ENCODE measurements at regions not wholly inside any gene's neighbourhood (a gene's known extent, or its start where the extent isn't known, plus 50 kb on each side); places are given as distances from the start of the nearest gene placed in this dataset.

- DNase-seq, result no peak
Measured at GRCh38 chr20:39853050-39853449, 836.0 kb downstream of the MAFB start.

DNA sequence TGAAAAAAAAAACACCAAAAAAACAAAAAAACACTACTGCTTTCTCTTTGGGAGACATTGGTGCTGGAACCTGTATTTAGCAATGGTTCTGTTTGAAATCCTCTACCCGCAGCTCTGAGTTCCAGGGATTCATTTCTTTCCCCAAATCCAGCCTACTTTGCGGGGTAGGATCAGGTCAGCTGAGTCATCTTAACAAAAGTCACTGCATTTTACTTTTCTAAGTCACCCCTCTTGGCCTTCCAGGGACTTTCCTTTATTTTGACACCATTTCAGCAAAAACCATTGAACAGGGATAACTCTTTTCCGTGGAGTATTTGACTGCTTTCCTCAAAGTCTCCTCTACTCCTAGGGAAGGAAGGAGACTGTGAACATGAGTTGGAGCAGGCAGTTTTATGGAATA is 837.6 kb downstream of the MAFB start:
- no peak for DNase-seq

DNA sequence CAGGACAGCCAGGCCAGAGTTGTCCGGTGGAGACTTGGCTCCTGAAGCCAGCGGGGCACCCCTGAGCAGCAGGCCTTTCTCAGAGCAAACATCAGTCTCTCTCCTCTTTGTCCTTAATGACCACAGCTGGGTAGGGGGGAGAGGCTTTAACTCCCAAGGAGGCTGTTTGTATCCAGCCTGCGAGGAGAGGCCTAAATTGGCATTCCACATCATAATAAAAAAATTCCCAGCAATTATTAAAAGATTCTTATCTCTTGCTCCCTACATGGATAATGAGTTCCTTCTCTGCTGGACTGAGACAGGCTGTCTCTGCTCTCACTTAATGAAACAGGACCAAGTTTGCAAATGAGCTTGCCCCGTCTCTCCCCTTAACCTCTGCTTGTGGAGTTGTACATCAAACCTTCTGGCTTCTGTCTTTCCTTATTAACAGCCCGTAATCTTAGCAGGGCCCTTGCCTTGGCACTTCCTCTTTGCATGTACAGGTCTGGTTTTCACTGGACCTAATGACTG is 838.2 kb downstream of the MAFB start:
- DNase-seq, result no peak

- no peak for DNase-seq
Measured at GRCh38 chr20:39850246-39850645, 838.8 kb downstream of the MAFB start.

- DNase-seq, result no peak
Measured at GRCh38 chr20:39849664-39850063, 839.4 kb downstream of the MAFB start.

DNA sequence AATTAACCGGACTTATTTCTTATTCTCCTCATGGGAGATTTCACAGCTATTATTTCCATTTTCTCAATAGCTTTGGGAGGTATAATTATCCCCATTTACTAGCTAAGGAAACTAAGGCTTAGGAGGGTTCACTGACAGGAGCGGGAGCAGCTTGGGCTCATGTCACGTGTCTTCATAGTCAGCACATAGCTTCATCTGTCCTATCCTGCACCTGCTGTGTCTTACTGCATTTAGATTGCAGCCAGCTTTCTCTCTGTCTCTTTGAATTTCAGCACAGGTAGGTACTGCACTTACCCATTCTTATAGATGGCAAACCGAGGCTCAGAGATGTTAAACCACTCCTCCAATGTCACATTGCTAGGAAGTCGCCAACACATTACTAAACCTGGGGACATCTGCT is 839.9 kb downstream of the MAFB start:
- no peak for DNase-seq

- DNase-seq, result no peak
Measured at GRCh38 chr20:39839399-39840119, 849.5 kb downstream of the MAFB start.

- no peak for DNase-seq
Measured at GRCh38 chr20:39837561-39837960, 851.5 kb downstream of the MAFB start.

- no peak for DNase-seq
Measured at GRCh38 chr20:39835130-39835842, 853.8 kb downstream of the MAFB start.

GRCh38 chr20:39830903-39831302 is 858.1 kb downstream of the MAFB start:
- no peak for DNase-seq

DNA sequence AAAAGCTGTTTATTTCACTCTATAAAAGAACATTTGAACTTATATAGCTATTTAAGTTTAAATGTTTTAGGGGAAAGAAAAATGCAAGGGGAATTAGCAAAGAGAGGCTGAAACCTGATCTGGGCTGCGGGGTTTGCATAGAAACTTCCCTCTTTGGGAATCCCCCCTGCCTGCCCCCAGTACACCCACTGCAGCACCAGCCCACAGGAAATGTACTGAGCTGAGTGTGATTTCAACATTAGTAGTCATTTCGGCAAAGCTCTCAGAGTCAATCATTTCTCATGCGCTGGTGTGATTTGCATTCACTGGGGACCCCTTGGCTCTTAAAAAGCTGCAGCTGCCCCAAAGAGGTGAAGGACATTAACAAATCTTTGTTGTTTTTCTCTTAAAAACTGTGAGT is 859.4 kb downstream of the MAFB start:
- DNase-seq, result no peak

DNA sequence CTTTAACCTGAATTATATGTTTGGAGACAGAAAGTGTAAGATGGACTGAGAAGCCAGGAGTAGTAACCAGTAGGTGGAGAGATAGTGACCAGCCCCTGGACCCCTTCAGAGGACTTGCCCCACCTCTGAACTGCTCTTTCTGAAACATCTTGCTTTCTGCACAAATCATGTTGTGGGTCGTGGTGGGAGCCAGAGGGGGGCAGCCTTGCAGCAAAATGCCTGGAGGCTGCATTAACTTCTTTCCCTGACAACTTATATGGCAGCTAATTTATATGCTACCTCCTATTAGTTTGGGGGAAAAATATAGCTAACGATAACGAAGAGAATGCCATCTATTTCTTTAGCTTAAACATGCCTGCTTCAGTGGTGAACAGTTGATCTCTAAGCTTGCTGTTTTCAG is 859.8 kb downstream of the MAFB start:
- DNase-seq, result no peak

DNA sequence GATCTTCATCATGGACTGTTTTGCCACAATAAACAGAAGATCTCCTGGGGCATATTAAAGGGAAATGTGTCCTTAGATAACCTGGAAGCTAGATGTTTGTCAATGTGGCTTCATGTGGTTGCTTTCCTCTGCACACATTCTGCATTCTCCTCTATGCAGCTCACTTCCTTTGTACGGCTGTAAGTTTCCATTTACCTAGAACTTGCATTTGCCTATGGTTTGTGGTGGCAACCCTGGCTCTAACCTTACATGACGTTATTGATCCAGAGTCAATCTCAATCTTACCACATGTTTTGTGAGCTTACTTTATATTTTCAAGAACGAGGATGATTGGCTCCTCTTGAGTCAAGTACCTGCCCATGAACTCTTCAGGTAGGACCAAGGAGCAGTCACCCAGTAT is 863.1 kb downstream of the MAFB start:
- DNase-seq, result no peak

DNA sequence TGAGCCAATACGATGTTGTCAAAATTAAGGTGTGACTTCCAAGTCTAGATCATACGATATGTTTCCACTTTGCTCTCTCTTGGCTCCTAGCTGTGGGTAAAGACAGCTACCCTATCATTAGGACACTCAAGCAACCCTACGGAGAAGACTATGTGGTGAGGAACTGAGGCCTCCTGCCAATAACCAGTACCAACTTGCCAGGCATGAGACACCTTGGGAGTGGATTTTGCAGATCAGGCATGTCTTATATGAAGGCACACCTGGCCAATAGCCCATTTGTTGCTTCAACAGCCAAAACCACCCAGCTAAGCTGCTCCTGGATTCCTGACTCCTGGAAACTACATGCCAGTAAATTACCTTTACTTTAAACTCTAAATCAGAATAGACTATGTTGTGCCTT is 863.4 kb downstream of the DHX35 start:
- no peak for DNase-seq

GRCh38 chr20:39823224-39823623 is 861.1 kb downstream of the DHX35 start:
- DNase-seq, result no peak

DNA sequence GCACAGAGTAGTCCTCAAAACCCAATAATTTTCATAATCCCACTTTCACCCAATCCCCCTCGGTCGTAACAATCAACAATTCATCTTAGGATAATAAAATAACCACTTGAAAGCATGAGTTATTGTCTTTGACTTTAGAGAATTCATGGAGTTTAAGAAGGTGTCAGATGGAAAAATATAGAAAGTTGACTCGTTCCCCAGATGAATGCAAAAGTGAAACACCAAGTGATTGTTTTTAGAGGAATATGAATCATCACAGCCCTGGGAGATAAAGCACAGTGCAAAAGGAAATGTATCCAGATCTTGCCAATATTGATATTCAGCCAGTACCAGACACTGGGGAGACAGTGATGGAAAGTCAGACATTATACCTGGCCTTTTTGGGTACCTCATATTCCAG is 860.5 kb downstream of the DHX35 start:
- DNase-seq, result no peak

DNA sequence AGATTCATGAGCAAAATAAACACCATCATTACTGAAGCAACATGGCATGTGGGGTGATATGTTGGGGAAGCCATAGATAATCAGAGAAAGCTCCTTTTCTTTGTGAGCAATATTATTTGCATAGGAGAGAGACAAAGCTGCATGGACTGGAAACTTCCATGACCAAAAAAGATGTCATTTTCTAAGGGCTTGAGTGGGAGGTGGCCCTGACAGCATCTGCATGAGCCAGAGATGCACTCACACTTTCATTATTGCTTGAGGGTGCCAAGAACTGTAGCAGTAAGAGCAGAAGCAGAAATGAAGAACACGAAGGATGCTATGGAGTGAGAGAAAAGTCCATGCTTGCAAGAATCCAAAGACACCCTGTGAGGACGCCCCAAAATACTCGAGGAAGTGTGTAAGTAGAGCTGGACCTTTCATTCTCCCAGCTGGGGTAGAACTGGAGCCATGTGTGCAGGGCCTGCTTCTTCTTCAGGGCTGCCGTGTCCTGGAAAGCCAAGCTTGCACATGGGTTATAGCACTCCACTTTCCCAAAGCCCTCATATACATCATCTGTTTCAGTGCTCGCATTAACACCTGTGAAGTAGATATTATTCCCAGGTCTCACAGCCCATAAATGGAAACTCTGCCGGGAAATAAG is 851.2 kb downstream of the DHX35 start:
- no peak for DNase-seq

GRCh38 chr20:39812116-39812515 is 850.0 kb downstream of the DHX35 start:
- no peak for DNase-seq

DNA sequence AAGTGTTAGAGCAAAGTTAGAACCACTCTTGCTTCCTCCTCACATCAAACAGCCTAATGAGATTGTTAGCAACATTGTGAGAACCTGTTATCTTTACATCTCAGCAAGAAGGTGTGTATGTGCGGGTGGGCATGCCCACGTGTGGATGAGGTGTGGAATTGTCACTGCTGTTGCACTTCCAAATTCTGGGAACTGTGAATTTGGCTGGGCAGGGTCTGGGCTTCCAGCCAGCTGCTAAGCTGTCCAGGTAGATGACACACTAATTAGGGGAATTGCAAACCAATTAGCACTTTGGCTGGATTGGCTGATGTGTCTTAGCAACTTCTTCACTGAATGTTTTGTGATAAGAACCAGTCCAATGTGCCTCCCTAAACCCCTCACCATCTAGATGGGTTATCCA is 848.2 kb downstream of the DHX35 start:
- DNase-seq, result no peak

GRCh38 chr20:39808613-39809012 is 846.5 kb downstream of the DHX35 start:
- no peak for DNase-seq

GRCh38 chr20:39800548-39800947 is 838.4 kb downstream of the DHX35 start:
- no peak for DNase-seq

GRCh38 chr20:39800111-39800510 is 838.0 kb downstream of the DHX35 start:
- DNase-seq, result no peak

DNA sequence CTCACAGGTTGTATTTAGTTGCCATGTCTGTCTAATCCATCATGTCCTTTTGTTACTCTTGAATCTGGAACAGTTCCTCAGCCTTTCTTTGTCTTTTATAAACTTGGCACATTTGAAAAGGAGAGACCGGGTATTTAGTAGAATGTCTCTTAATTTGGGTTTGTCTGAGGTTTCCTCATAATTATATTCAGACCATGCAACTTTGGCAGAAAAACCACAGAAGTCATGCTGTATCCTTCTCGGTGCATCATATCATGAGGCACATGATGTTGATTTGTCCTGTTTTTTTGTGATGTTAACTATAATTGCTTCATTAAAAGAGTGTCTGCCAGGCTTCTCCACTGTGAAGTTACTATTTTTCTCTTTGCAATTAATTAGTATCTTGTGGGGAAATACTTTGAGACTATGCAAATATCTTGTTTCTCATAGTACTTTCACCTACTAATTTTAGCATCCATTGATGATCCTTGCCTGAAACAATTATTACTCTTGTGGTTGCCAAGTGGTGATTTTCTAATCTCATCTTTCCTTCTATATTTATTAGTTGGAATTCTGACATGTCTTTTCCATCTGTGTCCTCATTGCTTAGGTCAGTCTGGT is 837.3 kb downstream of the DHX35 start:
- DNase-seq, result no peak

Data from NCI-H2081 (cell line).